IPS-15b (cell line): ENCODE measurements at regions not wholly inside any gene's neighbourhood (a gene's known extent, or its start where the extent isn't known, plus 50 kb on each side); places are given as distances from the start of the nearest gene placed in this dataset.

Experiments
- H3K27me3 ChIP-seq: one replicate; pipeline ENCODE4 v1.6.1; 2013; ENCODE audit warnings: low read length; ENCODE audit not compliant: control insufficient read depth, insufficient read depth
- H3K36me3 ChIP-seq: one replicate; pipeline ENCODE4 v1.6.1; 2013; ENCODE audit warnings: low read length; ENCODE audit not compliant: control insufficient read depth, insufficient read depth
- H3K4me1 ChIP-seq: one replicate; pipeline ENCODE4 v1.6.1; 2013; ENCODE audit warnings: mild to moderate bottlenecking, low read length; ENCODE audit not compliant: control insufficient read depth, insufficient read depth
- H3K4me3 ChIP-seq: one replicate; pipeline ENCODE4 v1.5.1; 2013; ENCODE audit warnings: low read depth, low read length
- H3K9ac ChIP-seq: one replicate; pipeline ENCODE4 v1.6.1; 2013; ENCODE audit warnings: low read depth, mild to moderate bottlenecking, low read length
- H3K9me3 ChIP-seq: one replicate; pipeline ENCODE4 v1.6.1; 2013; ENCODE audit warnings: mild to moderate bottlenecking, low read length; ENCODE audit not compliant: control insufficient read depth, insufficient read depth

DNA sequence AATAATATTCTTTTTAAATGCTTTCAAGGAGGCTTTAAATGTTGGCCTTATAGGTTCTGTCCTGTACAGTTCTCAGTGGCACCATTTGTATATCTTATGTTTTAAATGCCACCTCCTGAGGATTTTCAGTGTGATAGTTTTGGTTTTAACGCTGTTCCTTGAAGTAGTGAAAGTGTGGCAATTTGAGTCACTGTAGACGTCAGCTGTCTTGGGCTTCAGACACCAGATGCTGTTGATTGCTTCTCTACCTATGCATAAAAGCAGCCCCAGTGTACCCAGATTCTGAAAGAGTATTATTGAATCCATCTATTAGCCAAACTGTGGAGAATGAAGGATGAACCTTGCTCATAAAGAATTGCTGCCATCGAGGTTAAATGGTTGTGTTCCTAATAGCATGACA, 316.8 kb upstream of the GBE1 start:
- H3K27me3 ChIP-seq: no peaks in the 10 kb centered on the region
- no peak overlapping the region for H3K9ac ChIP-seq
- H3K9me3 ChIP-seq: no peaks in the 10 kb centered on the region
- H3K4me3 ChIP-seq: no peak overlapping the region
- no peaks in the 10 kb centered on the region for H3K4me1 ChIP-seq
- H3K36me3 ChIP-seq: no peaks in the 10 kb centered on the region

GRCh38 chr3:82067420-82067819, 306.0 kb upstream of the GBE1 start:
- H3K36me3 ChIP-seq: no peaks in the 10 kb centered on the region
- H3K9ac ChIP-seq: no peak overlapping the region
- H3K9me3 ChIP-seq: no peaks in the 10 kb centered on the region
- H3K4me3 ChIP-seq: no peak overlapping the region
- H3K27me3 ChIP-seq: no peaks in the 10 kb centered on the region
- no peaks in the 10 kb centered on the region for H3K4me1 ChIP-seq

DNA sequence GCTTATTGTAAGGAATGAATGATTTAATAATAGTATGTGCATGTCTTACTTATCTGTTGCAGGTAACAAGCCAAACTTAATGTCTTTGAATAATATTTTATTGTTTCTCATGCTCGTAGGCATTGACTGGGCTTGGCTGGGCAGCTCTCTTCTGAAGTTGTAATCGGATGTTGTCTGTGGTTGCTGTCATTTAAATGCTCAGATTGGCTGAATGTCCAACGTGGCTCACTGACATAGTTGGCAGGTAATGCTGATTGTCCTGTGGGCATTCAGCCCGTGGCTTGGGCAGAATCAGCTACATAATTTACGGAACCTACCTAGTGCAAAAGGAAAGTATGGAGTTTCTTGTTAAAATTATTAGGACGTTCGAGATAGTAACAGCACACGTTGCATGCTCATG, 297.4 kb upstream of the GBE1 start:
- Histone ChIP-seq H3K36me3 (no peaks in the 10 kb centered on the region), H3K9ac (no peak overlapping the region), H3K27me3 (no peaks in the 10 kb centered on the region), H3K9me3 (no peaks in the 10 kb centered on the region), H3K4me1 (no peaks in the 10 kb centered on the region), H3K4me3 (no peak overlapping the region)

DNA sequence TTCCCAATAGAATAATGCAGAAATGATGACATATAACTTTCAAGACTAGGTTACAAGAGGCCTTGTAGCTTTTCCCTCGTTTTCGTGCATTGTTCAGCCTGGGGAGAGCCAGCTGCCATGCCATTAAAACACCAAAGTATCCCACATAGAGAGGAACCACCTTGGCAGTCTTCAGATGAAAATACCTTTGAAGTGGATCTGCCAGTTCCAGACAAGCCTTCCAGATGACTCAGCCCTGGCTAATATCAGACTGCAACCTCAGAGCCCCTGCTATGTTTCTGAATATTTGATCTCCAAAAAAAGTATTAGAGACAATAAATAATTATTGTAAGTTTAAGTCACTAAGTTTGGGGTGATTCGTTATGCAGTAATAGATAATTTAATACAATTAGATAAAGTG, 294.3 kb upstream of the GBE1 start:
- no peaks in the 10 kb centered on the region for H3K36me3 ChIP-seq
- H3K9ac ChIP-seq: no peak overlapping the region
- no peaks in the 10 kb centered on the region for H3K9me3 ChIP-seq
- no peak overlapping the region for H3K4me3 ChIP-seq
- no peaks in the 10 kb centered on the region for H3K4me1 ChIP-seq
- H3K27me3 ChIP-seq: no peaks in the 10 kb centered on the region

GRCh38 chr3:82054849-82055248, 293.4 kb upstream of the GBE1 start:
- no peak overlapping the region for H3K9ac ChIP-seq
- no peak overlapping the region for H3K4me3 ChIP-seq
- H3K36me3 ChIP-seq: no peaks in the 10 kb centered on the region
- H3K27me3 ChIP-seq: no peaks in the 10 kb centered on the region
- H3K9me3 ChIP-seq: no peaks in the 10 kb centered on the region
- H3K4me1 ChIP-seq: no peaks in the 10 kb centered on the region

- Histone ChIP-seq H3K4me3 (no peak overlapping the region), H3K4me1 (no peaks in the 10 kb centered on the region), H3K9ac (no peak overlapping the region), H3K27me3 (no peaks in the 10 kb centered on the region), H3K9me3 (no peaks in the 10 kb centered on the region), H3K36me3 (no peaks in the 10 kb centered on the region)
Observed at GRCh38 chr3:82053236-82053635, 291.8 kb upstream of the GBE1 start.

DNA sequence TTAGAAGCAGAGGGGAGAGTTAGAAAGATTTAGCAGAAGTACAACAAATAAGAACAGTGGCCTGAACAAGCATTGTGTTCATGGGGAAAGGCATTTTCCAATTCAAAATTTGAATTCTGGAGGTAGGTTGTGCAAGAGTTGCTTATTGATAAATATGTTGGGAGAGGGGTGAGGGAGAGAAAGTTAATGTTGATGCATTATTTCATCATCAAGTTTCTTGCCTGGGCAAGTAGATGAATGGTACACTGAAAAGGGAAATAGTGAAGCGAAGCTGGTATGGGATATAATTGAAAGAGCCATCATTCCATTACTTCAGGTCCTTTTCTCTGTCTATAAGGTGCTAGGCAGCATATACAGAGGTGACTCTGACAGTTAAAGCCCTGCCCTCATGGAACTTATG, 288.9 kb upstream of the GBE1 start:
- no peak overlapping the region for H3K9ac ChIP-seq
- H3K27me3 ChIP-seq: no peaks in the 10 kb centered on the region
- no peaks in the 10 kb centered on the region for H3K9me3 ChIP-seq
- H3K4me3 ChIP-seq: no peak overlapping the region
- H3K36me3 ChIP-seq: no peaks in the 10 kb centered on the region
- no peaks in the 10 kb centered on the region for H3K4me1 ChIP-seq

GRCh38 chr3:82048711-82049110, 287.3 kb upstream of the GBE1 start:
- no peaks in the 10 kb centered on the region for H3K9me3 ChIP-seq
- H3K9ac ChIP-seq: no peak overlapping the region
- H3K4me3 ChIP-seq: no peak overlapping the region
- no peaks in the 10 kb centered on the region for H3K36me3 ChIP-seq
- H3K27me3 ChIP-seq: no peaks in the 10 kb centered on the region
- no peaks in the 10 kb centered on the region for H3K4me1 ChIP-seq

DNA sequence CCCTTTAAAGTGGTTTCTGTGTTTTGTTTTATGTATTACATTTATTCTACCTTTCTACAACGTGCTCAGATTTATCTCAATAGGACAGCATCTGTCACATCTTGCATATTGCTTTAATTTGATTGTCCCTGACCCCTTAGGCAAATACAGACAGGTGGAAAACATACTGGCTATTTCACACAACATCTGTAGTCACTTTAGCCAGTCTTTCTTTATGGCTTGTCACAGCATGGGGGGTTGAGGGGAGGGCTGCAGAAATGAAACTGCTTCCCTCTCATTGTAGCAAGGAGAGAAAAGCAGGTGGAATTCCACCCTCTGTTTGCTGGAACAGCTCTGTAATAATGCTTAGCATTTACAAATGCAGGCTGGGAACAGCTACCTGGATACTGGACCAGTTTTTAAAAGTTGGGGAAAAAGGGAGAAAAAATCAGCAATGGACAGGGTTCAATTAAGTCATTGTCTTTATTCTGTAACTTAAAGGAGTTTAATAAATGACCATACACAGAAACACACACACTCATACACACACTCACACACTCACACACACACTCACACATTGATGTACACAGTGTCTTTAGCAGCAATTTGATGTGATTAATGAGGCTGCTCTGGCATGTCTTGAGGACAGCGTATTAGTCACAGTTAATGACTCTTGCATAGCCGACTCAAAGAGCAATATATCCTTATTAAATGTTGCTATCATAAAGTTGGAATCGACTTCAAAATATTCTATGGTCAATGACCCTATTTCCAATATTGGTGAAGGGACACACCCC, 283.7 kb upstream of the GBE1 start:
- Histone ChIP-seq H3K9me3 (no peaks in the 10 kb centered on the region), H3K9ac (no peak overlapping the region), H3K36me3 (no peaks in the 10 kb centered on the region), H3K27me3 (no peaks in the 10 kb centered on the region), H3K4me1 (no peaks in the 10 kb centered on the region), H3K4me3 (no peak overlapping the region)

GRCh38 chr3:82038556-82038955, 277.1 kb upstream of the GBE1 start:
- no peak overlapping the region for H3K4me3 ChIP-seq
- no peaks in the 10 kb centered on the region for H3K36me3 ChIP-seq
- H3K9ac ChIP-seq: no peak overlapping the region
- H3K4me1 ChIP-seq: no peaks in the 10 kb centered on the region
- H3K9me3 ChIP-seq: no peaks in the 10 kb centered on the region
- no peaks in the 10 kb centered on the region for H3K27me3 ChIP-seq

- no peaks in the 10 kb centered on the region for H3K36me3 ChIP-seq
- no peaks in the 10 kb centered on the region for H3K27me3 ChIP-seq
- no peak overlapping the region for H3K9ac ChIP-seq
- H3K4me3 ChIP-seq: no peak overlapping the region
- H3K4me1 ChIP-seq: no peaks in the 10 kb centered on the region
- no peaks in the 10 kb centered on the region for H3K9me3 ChIP-seq
Observed at GRCh38 chr3:82033186-82033585, 271.7 kb upstream of the GBE1 start.

DNA sequence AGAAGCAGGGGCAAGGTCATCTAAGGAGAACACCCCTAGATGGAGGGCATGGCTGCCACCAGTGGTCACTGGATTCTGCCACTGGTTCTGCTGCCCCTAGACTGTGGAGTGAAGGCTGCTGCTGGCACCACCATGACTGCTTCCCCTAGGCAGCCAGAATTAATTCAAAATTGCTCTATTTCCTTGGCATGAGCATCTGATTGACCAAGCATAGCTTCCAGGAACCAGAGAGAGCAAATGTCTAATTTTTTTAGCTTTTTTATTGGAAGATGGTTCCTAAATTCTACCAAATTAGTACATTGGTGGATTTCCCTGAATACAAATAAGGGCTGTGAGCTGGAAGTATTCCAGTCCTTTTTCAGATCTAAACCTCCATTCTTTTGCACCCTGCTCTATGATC, 270.2 kb upstream of the GBE1 start:
- H3K27me3 ChIP-seq: no peaks in the 10 kb centered on the region
- no peak overlapping the region for H3K4me3 ChIP-seq
- H3K36me3 ChIP-seq: no peaks in the 10 kb centered on the region
- H3K9ac ChIP-seq: no peak overlapping the region
- H3K4me1 ChIP-seq: no peaks in the 10 kb centered on the region
- no peaks in the 10 kb centered on the region for H3K9me3 ChIP-seq
